ENCODE measurements at regions not wholly inside any gene's neighbourhood (a gene's known extent, or its start where the extent isn't known, plus 50 kb on each side); places are given as distances from the start of the nearest gene placed in this dataset.

- no peak for TF ChIP-seq CTCF (IDR thresholded peaks at IDR 0.05)
- TF ChIP-seq POLR2A (IDR thresholded peaks at IDR 0.05), result no peak
Observed at GRCh38 chr2:235287375-235287733, 206.5 kb upstream of the AGAP1 start.

Data from testis (tissue), 2 donors.